ENCODE measurements at regions not wholly inside any gene's neighbourhood (a gene's known extent, or its start where the extent isn't known, plus 50 kb on each side); places are given as distances from the start of the nearest gene placed in this dataset.

GRCh38 chr5:10886497-10886896, 125.5 kb upstream of the DAP start:
- Histone ChIP-seq H3K4ac (ENCODE audit: low read depth, low read length) (no peak overlapping the region), H3K27me3 (ENCODE audit: insufficient read depth, low read length) (no peaks in the 10 kb centered on the region), H2BK12ac (ENCODE audit: insufficient read length, low read depth, low read length) (no peak overlapping the region), H4K5ac (ENCODE audit: insufficient read length, low read depth, low read length) (no peak overlapping the region), H3K27ac (ENCODE audit: insufficient read length, low read depth, low read length) (no peak overlapping the region), H3K9ac (ENCODE audit: extremely low read depth, insufficient read length, low read length) (no peak overlapping the region), H4K91ac (ENCODE audit: insufficient read length, low read depth, low read length) (no peak overlapping the region), H2BK20ac (ENCODE audit: low read depth, low read length, poor library complexity, severe bottlenecking) (no peak overlapping the region), H3K56ac (ENCODE audit: insufficient read length, low read depth, low read length) (no peak overlapping the region), H4K8ac (replicated peaks; ENCODE audit: insufficient read length, low read depth, low read length) (no peak overlapping the region), H3K79me2 (ENCODE audit: insufficient read depth, low read length) (no peaks in the 10 kb centered on the region), H3K79me1 (ENCODE audit: insufficient read depth, low read depth, low read length, poor library complexity, severe bottlenecking) (no peaks in the 10 kb centered on the region), H2AK5ac (ENCODE audit: insufficient read length, low read length) (no peak overlapping the region), H2BK5ac (ENCODE audit: insufficient read length, low read length) (no peak overlapping the region), H3K23ac (ENCODE audit: insufficient read length, low read depth, low read length) (no peak overlapping the region), H3K14ac (ENCODE audit: insufficient read depth, low read length) (no peak overlapping the region), H2BK15ac (ENCODE audit: low read depth, low read length) (no peak overlapping the region), H3K23me2 (ENCODE audit: insufficient read length, low read depth, low read length, poor library complexity, severe bottlenecking) (no peaks in the 10 kb centered on the region), H3K4me1 (ENCODE audit: insufficient read depth, low read length) (no peaks in the 10 kb centered on the region), H3K9me3 (ENCODE audit: control insufficient read depth, low read depth, low read length) (no peaks in the 10 kb centered on the region), H3T11ph (ENCODE audit: low read length) (no peak overlapping the region), H3K4me2 (ENCODE audit: insufficient read depth, insufficient read length, low read length) (no peak overlapping the region), H2BK120ac (ENCODE audit: low read depth, low read length, poor library complexity, severe bottlenecking) (no peak overlapping the region), H4K20me1 (ENCODE audit: control insufficient read depth, insufficient read depth, insufficient read length) (no peaks in the 10 kb centered on the region), H2AFZ (ENCODE audit: low read length) (no peak overlapping the region), H3K18ac (ENCODE audit: insufficient read length, low read depth, low read length) (no peak overlapping the region)
- H3K36me3 Mint-ChIP-seq (ENCODE audit: insufficient read depth in 1 of 3, low read depth in 3 of 3) = 0 out of 7 replicates have a peak, but pooled peaks cover 0 to 10% (median 0%) of the 10 kb centered on the region in 3 experiments
- no peak for DNase-seq
- no CpG with 5 or more reads among the region's 2 CpGs for WGBS (ENCODE audit: extremely low coverage, insufficient read length, low lambda C conversion rate)
- H3K27ac Mint-ChIP-seq = no peak overlapping the region
- peaks cover 7 to 11% of the 10 kb centered on the region in 2 experiments; a peak in 4 of 5 replicates for H3K9me3 Mint-ChIP-seq
- H3K4me3 Mint-ChIP-seq = no peak overlapping the region
- TF ChIP-seq CTCF (conservative IDR thresholded peaks at IDR 0.05) = no peak
- peaks cover 6% of the 10 kb centered on the region for H3K27me3 Mint-ChIP-seq (ENCODE audit: low read depth)
- H3K4me1 Mint-ChIP-seq = peaks cover 4 to 8% of the 10 kb centered on the region in 2 experiments
